ENCODE measurements at regions not wholly inside any gene's neighbourhood (a gene's known extent, or its start where the extent isn't known, plus 50 kb on each side); places are given as distances from the start of the nearest gene placed in this dataset.

- TF ChIP-seq, protein P1, sequence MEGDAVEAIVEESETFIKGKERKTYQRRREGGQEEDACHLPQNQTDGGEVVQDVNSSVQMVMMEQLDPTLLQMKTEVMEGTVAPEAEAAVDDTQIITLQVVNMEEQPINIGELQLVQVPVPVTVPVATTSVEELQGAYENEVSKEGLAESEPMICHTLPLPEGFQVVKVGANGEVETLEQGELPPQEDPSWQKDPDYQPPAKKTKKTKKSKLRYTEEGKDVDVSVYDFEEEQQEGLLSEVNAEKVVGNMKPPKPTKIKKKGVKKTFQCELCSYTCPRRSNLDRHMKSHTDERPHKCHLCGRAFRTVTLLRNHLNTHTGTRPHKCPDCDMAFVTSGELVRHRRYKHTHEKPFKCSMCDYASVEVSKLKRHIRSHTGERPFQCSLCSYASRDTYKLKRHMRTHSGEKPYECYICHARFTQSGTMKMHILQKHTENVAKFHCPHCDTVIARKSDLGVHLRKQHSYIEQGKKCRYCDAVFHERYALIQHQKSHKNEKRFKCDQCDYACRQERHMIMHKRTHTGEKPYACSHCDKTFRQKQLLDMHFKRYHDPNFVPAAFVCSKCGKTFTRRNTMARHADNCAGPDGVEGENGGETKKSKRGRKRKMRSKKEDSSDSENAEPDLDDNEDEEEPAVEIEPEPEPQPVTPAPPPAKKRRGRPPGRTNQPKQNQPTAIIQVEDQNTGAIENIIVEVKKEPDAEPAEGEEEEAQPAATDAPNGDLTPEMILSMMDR (conservative IDR thresholded peaks at IDR 0.05; ENCODE audit: low read depth, low read length), result no peak
- TF ChIP-seq EZH2 (IDR thresholded peaks at IDR 0.05; ENCODE audit: low read length, unreplicated experiment), result no peak
Observed at GRCh38 chr1:213492161-213493041, 441.4 kb downstream of the RPS6KC1 start.

Data from PC-3 (cell line).